ENCODE measurements at regions not wholly inside any gene's neighbourhood (a gene's known extent, or its start where the extent isn't known, plus 50 kb on each side); places are given as distances from the start of the nearest gene placed in this dataset.

- DNase-seq (ENCODE audit: low read depth), result no peak
Observed at GRCh38 chr6:166842607-166843006, 113.7 kb downstream of the RNASET2 start.

- DNase-seq (ENCODE audit: low read depth), result no peak
Observed at GRCh38 chr6:166841216-166841615, 115.1 kb downstream of the RNASET2 start.

- DNase-seq (ENCODE audit: low read depth), result no peak
Observed at GRCh38 chr6:166839569-166839968, 116.8 kb downstream of the RNASET2 start.

- DNase-seq (ENCODE audit: low read depth), result no peak
Observed at GRCh38 chr6:166838987-166839386, 117.4 kb downstream of the RNASET2 start.

GRCh38 chr6:166836785-166837718, 119.3 kb downstream of the RNASET2 start:
- DNase-seq (ENCODE audit: low read depth), result no peak

GRCh38 chr6:166834049-166834448, 122.3 kb downstream of the RNASET2 start:
- DNase-seq (ENCODE audit: low read depth), result no peak

DNA sequence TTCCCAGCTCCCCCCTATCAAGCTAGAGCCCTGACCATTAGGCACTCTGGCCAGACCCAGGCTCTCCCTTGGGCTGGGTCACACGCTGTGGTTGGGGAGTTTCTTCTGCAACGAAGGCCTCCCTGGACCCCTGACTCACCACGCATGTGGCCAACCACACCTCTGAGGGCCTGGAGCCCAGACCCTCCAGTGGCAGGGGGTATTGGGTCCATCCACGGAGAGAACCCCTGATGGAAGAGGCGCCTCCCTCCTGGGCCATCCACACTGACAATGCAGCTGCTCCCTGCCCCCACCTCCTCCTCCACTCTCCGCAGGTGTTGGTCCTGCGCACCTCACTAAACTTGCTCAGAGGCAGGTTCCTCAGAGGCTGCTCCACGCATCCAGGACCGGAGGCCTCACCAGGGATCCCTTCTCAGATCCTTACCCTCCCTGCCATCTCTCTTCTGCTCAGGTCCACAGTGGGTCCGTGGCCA, 125.4 kb downstream of the RNASET2 start:
- no peak for DNase-seq (ENCODE audit: low read depth)

DNA sequence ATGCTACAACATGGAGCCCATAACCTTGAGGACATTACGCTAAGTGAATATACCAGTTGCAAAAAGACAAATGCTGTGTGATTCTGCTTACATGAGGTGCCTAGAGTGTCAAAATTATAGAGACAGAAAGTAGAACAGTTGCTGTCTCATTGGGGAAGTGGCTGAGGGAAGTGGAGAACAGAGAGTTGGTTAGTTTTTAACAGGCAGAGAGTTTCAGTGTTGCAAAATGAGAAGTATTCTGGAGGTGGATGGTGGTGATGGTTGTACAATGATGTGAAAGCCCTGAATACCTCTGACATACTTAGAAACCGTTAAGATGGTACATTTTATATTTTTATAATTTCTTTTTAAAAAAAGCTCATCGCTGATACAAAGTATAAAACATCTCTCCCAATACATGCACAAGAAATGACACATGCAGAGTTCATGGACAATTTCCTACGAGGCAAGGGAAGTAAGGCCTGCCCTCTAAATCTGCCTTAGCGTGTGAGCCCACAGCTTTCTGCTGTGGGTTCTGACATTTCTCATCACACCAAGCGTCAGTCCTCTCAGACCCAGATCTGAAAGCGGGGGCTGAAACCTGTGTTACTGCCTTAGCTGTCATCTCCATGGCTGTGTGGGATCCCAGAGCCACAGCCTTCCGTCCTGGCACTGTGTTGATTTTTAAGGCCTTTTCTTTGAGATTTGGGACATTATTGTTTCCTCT, 126.0 kb downstream of the RNASET2 start:
- no peak for DNase-seq (ENCODE audit: low read depth)

DNA sequence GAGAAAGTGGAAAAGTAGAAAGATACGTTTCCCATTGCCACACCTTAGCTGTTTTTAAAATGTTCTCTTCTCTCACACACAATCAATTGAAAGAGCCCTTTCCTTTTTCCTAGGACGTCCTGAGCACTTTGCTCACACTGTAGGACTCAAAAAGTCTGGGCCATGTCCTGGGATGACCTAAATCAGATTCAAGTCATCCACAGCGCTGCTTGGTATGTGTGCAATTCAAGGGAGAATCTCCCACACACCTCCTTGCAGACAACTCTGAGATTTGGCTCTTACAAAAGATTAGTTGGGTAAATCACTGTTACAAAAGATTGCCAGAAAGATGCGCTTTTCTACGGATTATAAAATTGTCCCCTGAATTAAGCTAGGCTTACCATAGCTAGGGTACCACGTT, 130.1 kb downstream of the RNASET2 start:
- DNase-seq (ENCODE audit: low read depth), result no peak

DNA sequence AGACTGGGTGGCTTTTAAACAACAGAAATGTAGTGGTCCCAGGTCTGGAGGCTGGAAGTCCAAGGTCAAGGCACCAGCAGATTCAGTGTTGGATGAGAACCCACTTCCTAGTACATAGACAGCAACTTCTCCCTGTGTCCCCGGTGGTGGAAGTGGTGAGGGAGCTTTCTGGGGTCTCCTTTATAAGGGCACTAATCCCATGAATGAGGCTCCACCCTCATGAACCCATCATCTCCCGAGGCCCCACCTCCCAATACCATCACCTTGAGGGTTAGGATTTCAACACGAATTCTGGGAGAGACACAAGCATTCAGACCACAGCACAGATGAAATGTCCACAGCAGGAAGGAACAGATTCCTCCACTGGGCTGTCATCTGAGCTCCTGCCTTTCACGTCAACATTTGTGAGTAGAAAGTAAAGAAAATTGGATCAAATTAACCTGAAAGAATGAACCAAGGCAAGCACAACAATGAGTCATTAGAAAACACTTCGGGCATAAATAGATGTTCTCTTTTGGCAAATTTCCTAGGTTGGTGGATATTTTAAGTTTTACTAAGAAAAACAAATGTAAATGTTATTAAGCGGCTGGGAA, 130.7 kb downstream of the RNASET2 start:
- no peak for DNase-seq (ENCODE audit: low read depth)

- DNase-seq (ENCODE audit: low read depth), result no peak
Observed at GRCh38 chr6:166824880-166825250, 131.5 kb downstream of the RNASET2 start.

- no peak for DNase-seq (ENCODE audit: low read depth)
Observed at GRCh38 chr6:166824146-166824879, 132.0 kb downstream of the RNASET2 start.

DNA sequence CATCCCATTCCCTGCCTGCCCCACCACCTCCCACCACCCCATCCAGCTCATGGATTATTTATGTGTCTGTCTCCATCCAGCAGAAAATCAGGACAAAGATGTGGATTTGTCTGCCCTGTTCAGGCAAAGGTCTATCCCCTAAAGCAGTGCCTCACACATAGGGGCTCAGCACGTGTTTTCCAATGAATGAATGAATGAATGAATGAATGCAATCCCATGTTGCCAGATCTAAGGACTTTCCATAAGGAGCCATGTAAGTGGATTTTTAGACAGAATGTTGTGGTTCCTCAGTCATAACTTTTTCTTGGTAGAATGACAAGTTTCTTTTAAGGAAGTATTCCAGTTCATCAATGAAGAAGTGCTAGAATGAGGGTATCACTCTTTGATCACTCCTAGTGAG, 133.7 kb downstream of the RNASET2 start:
- no peak for DNase-seq (ENCODE audit: low read depth)

GRCh38 chr6:166820483-166820882, 135.9 kb downstream of the RNASET2 start:
- DNase-seq (ENCODE audit: low read depth), result no peak

GRCh38 chr6:166820070-166820469, 136.3 kb downstream of the RNASET2 start:
- DNase-seq (ENCODE audit: low read depth), result no peak

- DNase-seq (ENCODE audit: low read depth), result no peak
Observed at GRCh38 chr6:166815629-166816028, 140.7 kb downstream of the RNASET2 start.

DNA sequence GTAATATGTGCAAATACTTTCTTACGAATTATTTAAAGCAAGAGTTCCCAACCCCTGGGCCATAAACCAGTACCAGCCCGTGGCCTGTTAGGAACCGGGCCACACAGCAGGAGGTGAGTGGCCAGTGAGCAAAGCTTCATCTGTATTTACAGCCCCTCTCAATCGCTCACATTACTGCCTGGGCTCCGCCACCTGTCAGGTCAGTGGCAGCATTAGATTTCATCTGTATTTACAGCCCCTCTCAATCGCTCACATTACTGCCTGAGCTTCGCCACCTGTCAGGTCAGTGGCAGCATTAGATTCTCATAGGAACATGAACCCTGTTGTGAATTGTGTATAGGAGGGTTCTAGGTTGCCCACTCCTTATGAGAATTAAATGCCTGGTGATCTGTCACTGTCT, 142.0 kb downstream of the RNASET2 start:
- no peak for DNase-seq (ENCODE audit: low read depth)

GRCh38 chr6:166813461-166813860, 142.9 kb downstream of the RNASET2 start:
- no peak for DNase-seq (ENCODE audit: low read depth)

DNA sequence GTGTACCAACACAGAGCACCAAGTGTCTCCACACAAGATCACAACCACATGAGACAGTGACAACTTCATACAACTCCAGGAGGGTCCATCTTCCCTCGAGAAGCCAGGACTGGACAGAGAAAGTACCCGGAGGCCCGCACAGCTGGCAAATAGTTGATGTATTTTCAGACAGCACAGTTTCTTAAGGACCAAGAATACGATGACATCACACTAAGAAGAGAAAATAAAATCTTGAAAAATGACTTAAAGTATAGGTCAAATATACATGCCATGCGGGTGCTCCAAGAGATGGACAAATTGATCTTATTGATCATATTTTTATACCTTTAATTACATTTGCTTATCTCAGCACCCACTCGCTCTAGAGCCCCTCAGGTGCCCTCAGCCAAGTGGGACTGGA, 145.5 kb downstream of the RNASET2 start:
- DNase-seq (ENCODE audit: low read depth), result no peak

GRCh38 chr6:166809721-166810120, 146.6 kb downstream of the RNASET2 start:
- no peak for DNase-seq (ENCODE audit: low read depth)

DNA sequence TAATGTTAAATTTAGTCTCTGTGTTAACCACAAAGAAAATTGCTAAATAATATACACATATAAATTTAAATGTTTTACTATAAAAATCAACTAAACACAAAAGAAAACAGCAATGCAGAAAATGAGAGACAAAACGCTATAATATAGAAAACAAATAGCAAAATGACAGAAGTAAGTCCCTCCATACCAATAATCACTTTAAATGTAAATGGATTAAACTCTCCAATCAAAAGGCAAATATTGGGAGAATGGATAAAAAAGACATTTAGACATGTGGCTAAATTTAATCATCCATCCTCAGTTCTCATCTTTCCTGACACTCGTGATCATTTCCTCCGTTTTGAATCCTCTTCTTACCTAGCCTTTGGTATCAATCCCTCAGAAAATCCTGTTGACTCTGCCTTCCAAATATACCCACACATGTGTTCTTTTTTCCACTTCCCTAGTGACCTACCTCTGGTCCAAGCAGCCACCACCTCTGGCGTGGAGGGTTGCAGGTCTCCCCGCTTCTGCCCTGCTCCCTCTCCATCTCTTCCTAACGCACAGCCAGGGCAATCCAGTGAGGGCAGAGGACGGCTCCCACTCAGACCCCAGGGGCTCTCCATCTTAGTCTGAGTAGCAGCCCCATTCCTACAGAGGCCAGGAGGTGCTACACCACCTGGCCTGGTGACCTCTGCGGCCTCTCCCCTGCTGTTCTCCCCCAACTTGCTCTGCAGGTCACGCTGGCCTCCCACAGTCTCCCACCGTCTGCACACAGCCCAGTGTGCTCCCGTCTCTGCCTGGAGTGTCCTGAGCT, 149.2 kb downstream of the RNASET2 start:
- no peak for DNase-seq (ENCODE audit: low read depth)
